NCI-H2196 (cell line): ENCODE measurements at regions not wholly inside any gene's neighbourhood (a gene's known extent, or its start where the extent isn't known, plus 50 kb on each side); places are given as distances from the start of the nearest gene placed in this dataset.

Experiments
- DNase-seq: peaks from one replicate; lab custom pipeline; 2025; ENCODE audit not compliant: unreplicated experiment; lab: John Stamatoyannopoulos, UW

DNA sequence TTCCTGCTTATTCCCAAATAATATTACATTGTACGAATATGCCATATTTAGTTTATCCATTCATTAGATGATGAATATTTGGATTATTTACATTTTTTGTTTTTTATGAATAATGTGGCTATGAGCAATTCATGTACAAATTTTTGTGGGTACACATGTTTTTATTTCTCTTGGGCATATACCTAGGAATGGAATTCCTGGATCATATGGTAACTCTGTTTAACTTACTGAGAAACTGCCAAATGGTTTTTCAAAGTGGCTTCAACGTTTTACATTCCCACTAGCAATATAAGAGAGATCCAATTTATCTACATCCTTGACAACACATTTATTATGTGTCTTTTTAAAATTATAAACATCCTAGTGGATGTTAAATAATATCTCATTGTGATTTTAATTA, 362.0 kb upstream of the TMCO5A start:
- DNase-seq = no peak

DNA sequence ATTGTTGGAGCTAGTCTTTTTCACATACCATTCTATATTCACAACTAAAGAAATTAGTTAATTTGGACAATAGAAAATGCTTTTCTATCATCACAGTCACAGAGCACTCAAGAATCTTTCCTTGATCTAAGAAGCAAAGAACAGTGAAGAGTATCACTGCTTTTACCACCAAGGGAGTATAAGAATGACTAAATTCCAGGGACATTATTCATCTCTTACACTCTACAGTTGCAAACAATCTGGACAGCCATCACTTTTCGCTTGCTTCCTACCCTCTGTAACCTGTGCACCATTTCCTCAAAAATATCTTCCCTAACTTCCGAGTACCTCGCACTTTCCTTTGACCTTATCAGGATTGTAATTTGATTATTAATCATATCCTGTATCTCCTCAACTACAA, 359.5 kb upstream of the TMCO5A start:
- DNase-seq = no peak

DNA sequence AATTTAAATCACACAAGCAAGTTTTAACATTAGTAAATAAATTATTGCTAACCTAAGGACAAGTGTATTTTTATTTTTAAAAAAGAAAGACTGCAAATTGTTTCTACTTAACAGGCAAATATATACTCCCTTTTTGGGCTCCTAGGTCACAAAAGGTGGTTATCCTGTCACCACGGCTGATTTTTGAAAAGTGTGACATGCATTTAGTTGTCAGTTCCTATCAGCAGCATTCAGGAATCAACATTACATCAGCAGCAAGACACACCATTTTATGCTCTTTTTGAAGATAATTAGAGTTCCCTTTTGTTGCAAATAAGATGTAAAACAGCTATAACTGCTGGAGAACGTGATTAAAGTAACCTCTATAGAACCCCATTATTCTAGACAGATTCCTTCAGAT, 357.5 kb upstream of the TMCO5A start:
- no peak for DNase-seq

DNA sequence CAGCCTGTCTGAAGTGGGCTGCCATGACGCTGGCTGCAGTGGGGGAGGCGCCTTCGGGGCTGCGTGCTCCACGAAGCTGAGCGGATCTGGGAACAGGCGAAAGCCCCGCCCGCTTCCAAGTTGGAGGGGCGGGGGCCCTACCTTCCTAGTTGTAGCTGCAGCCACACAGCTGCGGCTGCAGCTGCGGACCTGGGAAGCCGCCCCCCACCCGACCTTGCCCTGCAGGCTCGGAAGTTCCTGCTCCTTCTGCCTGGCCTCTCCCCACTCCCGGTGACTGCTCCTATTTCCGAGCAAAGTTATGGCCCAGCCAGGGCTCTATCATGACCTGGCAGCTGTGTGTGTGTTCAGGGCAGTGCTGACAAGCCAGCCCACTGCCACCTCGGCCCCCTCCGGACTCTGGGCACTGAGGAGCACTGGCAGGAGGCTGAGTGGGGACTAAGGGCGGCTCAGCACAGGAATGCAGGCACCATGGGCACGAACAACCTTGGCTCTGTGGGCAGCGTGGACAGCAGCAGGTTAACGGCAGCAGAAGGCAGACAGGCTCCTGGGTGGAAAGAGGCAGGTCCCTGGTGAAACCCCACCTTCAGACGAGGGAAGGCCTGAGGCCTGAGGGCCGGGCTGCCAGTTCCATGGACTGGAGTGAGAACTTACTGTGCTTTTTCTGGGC, 352.4 kb upstream of the TMCO5A start:
- DNase-seq = no peak

DNA sequence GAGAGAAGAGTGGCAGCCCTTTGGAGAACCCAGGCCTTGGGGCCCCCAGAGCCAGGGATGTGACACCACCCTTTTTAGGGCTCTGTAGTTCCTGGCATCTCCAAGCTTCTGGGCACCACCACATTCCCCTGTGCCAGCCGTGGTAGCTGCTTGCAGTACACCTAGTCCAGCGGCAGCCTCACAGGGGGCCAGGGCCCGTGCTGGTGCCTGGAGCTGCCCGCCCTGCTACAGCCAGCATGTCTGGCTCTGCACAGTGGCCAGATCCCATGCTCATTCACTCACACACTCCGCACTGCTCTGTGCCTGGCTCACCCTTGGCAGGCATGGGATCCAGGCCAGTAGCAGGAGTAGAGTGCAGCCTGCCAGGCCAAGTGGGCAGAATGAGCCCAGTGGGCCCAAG, 351.6 kb upstream of the TMCO5A start:
- DNase-seq = no peak

DNA sequence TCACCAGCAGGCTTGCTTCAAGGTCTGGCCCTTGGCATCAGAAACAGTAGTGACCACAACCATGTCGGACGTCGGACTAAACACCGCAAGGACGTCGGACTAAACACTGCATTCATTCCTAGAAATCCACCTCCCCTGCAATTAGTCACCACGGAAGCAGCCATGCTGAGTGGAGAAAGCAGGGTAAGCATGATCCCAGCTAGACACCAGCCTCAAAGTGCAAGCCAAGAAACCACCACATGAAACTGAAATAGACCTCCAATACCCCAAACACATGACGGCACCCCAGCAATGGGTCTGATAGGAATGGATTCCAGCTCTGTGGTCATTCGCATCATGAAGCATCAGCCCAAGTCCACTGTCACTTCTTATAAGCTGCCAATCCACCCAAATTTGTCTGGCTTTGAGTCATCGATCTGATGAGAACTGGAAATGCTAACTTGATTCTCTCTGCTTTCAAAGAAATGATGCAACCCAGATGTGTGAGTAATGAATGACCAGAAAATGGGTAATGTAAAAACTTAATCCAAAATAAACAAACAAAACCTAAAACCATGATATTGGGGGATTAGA, 348.3 kb upstream of the TMCO5A start:
- no peak for DNase-seq

DNA sequence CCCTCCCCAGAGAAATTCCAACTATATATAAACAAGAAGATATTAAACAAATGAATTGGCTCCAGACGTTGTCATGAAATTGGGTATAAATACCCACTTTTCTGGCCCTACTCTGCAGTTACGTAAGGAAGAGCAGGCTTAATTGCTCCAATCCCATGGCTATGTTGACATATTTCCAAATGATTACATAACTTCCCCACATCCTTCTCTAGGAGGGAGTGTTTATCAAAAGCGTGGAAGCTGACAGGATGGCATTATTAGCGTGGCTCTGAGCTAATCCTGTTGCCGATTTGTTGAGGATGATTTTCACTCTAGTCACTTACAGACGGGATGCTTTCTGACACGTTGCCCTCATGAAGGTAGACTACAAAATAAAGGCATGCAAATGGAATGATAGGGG, 347.5 kb upstream of the TMCO5A start:
- DNase-seq = no peak

DNA sequence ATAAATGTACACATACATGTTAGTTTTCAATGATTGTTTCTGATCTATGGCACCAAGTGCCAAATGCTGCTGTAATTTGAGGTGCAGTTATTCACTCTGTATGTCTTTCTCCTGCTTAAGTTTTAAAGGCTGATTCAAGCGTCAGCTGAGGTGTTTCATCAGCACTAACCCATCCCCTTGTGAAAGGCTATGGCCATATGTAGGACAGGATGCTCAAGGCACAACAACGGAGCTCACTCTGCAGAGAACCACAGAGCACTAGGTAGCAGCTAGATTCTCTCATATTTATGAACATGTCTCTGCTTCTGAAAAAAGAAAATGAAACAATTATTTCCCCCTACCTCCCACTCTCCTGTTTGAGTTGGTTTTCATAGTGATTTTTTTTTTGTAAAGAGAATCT, 340.0 kb upstream of the TMCO5A start:
- no peak for DNase-seq

DNA sequence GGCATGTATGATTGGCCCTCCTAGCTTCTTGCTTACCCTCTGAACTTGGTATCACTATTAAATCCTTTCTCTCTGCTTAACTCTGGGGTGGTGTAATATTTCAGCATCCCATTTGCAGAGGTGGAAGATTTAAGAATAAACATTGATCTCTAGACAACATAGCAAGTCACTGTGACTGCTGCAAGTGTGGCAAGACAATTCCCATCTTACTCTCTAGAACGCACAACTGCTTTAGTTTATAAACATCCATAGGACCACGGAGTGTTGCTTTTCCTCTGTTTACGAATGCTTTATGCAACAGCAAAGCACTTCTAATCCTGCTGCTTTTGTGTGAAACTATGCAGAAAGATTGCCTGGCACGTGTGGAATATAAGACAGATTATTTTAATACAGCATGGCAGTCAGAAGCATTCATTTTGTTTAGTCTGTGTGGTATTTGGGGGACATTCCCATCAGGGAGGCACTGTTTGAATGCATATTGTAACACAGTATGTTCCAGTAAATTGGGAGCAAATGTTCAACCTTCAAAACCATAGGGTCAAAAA, 338.9 kb upstream of the TMCO5A start:
- DNase-seq = no peak

DNA sequence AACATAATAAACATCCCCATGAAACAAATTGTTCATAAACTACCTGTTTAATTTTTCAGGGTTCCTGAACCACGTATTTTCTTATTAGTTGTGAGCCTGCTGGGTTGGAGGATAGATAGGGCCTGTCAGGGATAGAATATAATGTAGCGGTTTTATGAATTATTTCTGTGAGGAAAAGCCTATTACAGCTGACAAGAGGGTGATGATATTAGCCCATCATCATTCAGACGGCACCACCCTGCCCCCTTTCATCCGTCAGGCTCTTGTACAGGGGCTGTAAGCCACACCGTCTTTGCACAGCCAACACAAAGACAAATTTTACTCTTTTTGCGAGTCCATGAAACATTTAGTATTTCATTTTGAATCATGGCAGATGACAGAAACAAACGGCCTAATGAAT, 335.3 kb upstream of the TMCO5A start:
- DNase-seq = no peak

DNA sequence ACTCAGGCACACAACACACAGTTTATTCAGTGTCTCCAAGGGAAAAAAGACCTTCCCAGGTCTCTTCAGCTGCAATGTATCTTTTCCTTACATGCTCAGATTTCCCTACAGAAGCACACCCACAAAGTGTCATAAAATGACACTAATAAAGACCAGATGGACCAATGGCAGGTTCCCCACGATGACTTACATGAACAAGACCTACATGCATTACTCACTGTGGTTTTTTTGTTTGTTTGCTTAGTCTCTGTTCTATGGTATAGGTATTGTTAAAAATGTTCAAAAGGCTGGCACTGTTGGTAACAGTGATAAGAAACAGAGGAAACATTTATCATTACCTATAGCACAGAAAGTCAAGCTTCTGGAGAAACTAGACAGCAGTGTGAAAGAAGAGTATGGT, 318.2 kb upstream of the TMCO5A start:
- no peak for DNase-seq

DNA sequence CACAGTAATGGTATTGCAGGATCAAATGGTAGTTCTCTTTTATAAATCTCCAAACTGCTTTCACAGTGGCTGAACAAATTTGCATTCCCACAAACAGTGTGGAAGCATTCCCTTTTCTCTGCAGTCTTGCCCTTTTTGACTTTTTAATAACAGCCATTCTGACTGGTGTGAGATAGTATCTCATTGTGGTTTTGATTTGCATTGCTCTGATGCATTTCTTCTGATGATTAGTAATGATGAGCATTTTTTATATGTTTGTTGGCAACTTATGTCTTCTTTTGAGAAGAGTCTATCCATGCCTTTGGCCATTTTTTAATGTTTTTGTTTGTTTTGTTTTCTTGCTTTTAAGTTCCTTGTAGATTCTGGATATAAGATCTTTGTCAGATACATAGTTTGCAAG, 316.1 kb upstream of the TMCO5A start:
- DNase-seq = no peak

DNA sequence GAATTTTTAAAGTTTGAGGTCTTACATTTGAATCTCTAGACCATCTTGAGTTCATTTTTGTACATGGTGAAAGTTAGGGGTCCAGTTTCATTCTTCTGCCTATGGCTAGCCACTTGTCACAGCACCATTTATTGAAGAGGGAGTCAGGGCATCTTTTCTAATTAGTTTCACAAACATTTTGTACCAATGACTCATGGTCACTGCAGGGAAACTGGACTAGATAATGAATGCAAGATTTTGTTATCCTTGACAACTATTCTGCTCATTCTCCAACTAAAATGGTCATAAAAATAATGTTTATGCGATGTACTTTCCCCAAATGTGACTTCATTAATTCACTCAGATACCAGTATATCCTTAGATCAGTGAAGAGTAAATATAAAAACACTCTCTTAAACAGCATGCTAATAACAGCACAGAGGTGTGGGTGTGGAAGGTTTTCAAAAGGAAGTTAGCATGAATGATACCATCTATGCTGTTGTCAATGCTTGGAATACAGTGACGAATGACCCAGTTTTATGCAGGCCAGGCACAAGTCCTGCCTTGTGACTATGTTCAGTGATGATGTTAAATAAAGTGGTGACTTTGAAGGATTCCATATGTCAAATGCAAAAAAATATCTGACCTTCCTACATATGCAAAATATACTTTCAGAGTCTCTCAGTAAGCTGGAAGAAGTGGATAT, 314.9 kb upstream of the TMCO5A start:
- no peak for DNase-seq

DNA sequence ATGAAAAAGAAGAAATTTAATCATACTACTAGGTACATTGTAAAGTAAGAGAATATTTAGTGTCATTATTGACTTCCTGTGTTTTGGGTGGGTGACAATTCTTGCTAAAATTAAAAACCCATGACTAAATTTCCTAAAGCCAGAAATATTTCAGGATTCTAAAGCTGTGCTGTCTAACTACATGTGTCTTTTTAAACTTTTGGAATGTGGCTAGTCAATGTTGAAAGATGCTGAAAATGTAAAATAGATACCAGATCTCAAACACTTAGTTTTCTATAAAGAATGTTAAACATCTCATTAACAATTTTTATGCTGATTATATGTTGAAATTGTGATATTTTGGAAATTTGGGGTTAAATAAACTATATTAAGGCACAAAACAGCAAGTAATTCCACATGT, 308.9 kb upstream of the TMCO5A start:
- no peak for DNase-seq

DNA sequence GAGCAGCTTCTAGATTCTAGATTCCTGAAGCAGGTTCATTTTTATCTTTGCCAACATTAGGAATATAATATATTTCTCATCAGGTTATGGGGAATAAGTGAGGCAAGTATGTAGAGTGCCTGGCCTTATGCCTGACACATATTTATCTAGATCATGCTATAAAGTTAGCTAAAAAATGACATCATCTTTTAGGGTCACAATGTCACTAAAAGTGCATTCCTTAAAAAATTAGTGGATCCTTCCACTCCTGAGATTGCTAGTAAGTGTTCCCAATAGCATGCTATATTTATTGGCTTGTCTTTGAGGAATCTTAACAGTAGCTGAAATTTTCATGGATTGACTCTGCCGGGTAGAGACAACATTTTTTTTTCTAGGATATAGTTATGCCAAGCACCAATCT, 305.9 kb upstream of the TMCO5A start:
- no peak for DNase-seq

DNA sequence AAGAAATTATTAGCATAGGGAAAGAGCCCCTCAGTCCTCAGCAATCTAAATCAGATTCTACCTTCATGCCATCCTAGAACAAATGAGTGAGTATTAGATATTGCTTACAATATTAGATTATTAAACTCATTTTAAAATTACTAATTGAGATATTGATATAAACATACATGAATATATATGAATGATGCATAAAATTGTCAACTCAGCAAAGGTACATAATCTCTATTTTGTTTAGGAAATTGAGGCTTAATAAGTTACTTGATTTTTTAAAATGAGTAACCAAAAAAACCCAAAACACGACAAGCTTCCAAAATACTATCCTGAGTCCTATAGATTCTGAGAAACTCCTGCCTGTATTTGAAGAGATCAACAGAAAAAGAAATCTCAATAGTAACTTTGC, 297.7 kb upstream of the TMCO5A start:
- no peak for DNase-seq

DNA sequence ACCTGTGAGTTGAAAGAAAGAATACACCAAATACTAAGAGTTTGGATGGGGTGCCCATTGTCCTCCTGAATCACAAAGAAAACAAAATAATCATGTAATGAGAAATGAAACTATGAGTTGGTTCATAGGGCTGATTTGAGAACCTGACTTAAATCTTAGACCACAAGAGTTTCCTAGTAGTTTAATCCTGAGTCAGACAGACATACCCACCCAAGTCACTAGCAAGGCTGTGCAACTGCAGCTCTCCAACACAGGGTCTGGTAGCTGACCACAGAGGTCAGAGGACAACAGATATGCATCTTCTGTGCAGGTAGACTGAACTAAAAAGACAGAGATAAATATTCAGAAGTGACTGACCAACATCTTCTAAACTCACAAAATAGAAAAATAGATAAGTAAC, 296.3 kb upstream of the TMCO5A start:
- no peak for DNase-seq

DNA sequence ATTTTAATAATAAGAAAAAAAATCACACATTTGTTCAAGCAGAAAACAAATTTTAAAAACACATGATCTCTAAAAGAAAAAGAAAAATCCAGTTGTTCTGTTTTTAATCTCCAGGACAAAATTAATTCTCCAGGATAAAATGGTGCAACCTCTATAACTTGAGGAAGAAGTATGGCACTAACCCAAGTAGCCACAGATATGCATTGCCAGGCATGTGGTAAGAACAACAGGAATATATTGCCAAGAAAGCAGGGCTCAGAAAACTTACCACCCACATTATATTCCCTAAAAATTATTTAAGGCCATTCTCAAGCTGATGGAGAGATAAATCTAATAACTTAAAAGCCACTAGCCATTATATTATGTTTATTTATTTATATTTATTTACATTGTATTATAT, 295.7 kb upstream of the TMCO5A start:
- no peak for DNase-seq

DNA sequence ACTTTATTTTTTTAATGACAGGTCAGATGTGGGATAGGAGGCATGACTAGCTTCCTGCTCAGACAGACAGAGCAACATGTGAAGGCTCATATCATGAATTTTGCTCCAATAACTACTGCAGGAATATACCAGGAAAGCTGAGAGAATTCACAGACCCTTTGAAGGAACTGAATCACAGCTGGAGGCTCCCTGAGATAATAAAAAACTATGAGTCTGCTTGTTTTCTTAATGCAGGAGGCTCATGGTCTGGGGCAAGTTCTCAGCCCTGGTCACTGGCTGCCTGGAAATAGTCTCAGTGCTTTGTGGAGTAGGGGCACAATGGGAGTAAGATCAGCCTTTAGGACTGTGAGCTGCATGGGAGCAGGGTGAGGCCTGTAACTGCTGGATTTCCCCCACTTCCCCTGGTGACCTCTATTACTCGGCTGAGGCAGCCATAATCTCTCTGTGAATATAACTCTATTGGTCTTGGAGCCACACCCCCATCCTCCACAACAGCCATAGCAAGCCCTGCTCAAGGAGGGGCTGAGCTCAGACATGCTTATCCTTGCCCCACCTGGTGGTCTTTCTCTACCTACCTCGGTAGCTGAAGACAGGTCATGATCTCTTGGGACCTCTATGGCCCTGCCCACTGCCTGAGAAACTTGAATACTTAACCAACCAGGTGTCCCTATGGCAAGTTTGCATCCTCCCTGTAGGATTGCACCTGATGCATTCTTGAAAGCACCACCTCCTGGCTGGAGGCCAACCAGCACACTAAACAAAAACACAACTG, 281.6 kb upstream of the TMCO5A start:
- DNase-seq = no peak

DNA sequence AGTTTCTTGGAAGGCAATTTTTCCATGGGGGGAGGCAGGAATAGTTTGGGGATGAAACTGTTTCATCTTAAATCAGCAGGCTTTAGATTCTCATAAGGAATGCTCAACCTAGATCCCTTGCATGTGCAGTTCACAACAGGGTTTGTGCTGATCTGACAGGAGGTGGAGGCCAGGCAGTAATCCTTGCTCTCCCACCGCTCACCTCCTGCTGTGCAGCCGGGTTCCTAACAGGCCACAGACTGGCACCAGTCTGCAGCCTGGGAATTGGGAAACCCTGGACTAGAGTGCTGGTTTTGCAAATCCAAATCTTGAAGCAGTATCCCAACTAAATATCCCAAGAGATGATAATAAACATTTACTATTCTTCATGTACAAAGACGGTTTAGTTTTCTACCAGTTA, 256.3 kb upstream of the TMCO5A start:
- no peak for DNase-seq

DNA sequence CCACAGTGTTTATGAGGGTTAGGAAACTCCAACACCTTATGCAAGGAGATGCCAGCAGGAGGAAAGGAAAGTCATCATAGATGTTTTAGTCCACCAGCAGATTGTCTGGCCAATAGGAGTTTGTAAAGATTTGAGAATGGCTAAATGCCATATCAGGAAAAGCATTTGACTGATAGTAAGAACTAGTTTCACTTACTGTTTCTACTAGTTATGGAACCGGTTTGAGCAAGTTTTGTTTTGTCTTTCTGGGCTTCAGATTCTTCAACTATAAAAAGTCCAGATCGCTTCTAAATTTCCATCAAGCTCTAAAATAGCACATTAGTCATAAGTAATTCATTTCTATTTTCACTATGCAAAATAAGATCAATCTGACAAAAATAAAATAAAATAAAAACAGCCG, 254.8 kb upstream of the TMCO5A start:
- no peak for DNase-seq

DNA sequence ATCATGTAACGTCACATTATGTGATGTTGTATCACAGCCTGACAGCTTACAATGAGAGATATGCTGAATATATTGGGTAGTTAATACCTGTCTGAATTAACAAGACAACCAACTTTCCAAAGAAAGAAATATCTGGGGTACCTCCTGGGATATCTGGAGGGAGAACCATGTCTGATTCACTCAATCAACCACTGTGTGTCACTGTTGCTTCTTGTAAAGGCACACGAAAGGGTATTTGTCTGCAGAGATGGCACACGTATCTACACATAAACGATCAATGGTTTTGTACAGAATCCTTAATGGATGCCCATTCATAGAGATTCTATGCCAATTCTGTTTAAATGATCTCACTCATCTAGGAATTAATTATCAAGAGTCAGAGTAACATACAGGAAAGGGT, 252.1 kb upstream of the TMCO5A start:
- DNase-seq = no peak
